Left ventricle myocardium inferior (tissue), 1 donor: ENCODE measurements at regions not wholly inside any gene's neighbourhood (a gene's known extent, or its start where the extent isn't known, plus 50 kb on each side); places are given as distances from the start of the nearest gene placed in this dataset.
"Not testable (repeated sequence)": the region's sequence is repeated elsewhere in the genome, so short reads cannot be mapped to it uniquely, and the experiment has no call there.

Source experiments
- DNase-seq: peaks from one replicate; pipeline ENCODE4 v3.0.0-alpha.2; 2020
- H3K27ac ChIP-seq: fragments of 200-600 bp; replicated peaks from 2 replicates; pipeline ENCODE4 v1.8.0; 2021
- H3K27me3 ChIP-seq: fragments of 200-600 bp; 2 replicates; pipeline ENCODE4 v1.8.0; 2021; ENCODE audit warnings: low read depth
- H3K36me3 ChIP-seq: fragments of 200-600 bp; 2 replicates; pipeline ENCODE4 v1.8.0; 2021
- H3K4me1 ChIP-seq: fragments of 200-600 bp; 2 replicates; pipeline ENCODE4 v1.8.0; 2021
- H3K4me3 ChIP-seq: fragments of 200-600 bp; 2 replicates; pipeline ENCODE4 v1.8.0; 2021; ENCODE audit warnings: mild to moderate bottlenecking, moderate library complexity
- H3K9me3 ChIP-seq: fragments of 200-600 bp; replicated peaks from 2 replicates; pipeline ENCODE4 v1.8.0; 2021
- intact Hi-C: fragments of 100-400 bp; cut with micrococcal nuclease; formaldehyde crosslinking; loops from one replicate; pipeline ENCODE4 v1.11.0; 2022
- TF ChIP-seq, protein P1 (sequence below): fragments of 200-600 bp; IDR thresholded peaks from 2 replicates; pipeline ENCODE4 v1.8.0; 2021; ENCODE audit warnings: antibody characterized with exemption, mild to moderate bottlenecking, borderline replicate concordance
- donor health status: DM: no; HTN: yes; CAD: no; lungs with severe emphysema.

GRCh38 chr10:25105743-25106260 lies 69.0 kb upstream of the GPR158 start:
- TF ChIP-seq, protein P1, sequence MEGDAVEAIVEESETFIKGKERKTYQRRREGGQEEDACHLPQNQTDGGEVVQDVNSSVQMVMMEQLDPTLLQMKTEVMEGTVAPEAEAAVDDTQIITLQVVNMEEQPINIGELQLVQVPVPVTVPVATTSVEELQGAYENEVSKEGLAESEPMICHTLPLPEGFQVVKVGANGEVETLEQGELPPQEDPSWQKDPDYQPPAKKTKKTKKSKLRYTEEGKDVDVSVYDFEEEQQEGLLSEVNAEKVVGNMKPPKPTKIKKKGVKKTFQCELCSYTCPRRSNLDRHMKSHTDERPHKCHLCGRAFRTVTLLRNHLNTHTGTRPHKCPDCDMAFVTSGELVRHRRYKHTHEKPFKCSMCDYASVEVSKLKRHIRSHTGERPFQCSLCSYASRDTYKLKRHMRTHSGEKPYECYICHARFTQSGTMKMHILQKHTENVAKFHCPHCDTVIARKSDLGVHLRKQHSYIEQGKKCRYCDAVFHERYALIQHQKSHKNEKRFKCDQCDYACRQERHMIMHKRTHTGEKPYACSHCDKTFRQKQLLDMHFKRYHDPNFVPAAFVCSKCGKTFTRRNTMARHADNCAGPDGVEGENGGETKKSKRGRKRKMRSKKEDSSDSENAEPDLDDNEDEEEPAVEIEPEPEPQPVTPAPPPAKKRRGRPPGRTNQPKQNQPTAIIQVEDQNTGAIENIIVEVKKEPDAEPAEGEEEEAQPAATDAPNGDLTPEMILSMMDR, result no peak
- no peak overlapping the region for H3K27ac ChIP-seq
- intact Hi-C loops, result no loop called here
- H3K36me3 ChIP-seq, result no peaks in the 10 kb centered on the region
- H3K27me3 ChIP-seq, result peaks cover 7% of the 10 kb centered on the region
- no peaks in the 10 kb centered on the region for H3K9me3 ChIP-seq
- H3K4me1 ChIP-seq, result no peaks in the 10 kb centered on the region
- H3K4me3 ChIP-seq, result no peak overlapping the region
- DNase-seq, result no peak

DNA sequence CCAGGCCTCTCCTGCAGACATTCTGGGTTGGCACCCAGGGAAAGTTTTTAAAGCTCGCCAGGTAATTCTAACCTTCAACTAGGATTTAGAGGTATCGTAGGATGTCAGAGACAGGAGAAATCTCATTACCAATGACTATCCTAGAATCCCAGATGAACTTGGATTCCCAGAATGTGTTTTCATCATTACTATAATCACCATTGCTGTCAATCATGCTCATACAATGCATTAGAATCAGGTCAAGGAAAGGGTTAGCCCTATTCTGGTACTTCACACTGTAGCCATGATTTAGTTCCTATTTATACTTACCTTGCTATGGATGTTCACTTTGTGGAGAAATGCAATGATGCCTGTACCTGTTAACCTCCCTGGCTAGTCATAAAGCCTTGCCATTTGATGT lies 67.0 kb upstream of the GPR158 start:
- Histone ChIP-seq H3K4me1 (no peaks in the 10 kb centered on the region), H3K36me3 (no peaks in the 10 kb centered on the region), H3K27me3 (peaks cover 7% of the 10 kb centered on the region), H3K9me3 (no peaks in the 10 kb centered on the region), H3K27ac (no peak overlapping the region), H3K4me3 (no peak overlapping the region)
- intact Hi-C loops, result no loop called here
- no peak for DNase-seq
- TF ChIP-seq, protein P1, result no peak

GRCh38 chr10:25109896-25110295 lies 64.9 kb upstream of the GPR158 start:
- H3K4me3 ChIP-seq, H3K36me3 ChIP-seq, H3K9me3 ChIP-seq, DNase-seq, H3K27ac ChIP-seq, intact Hi-C loops, H3K4me1 ChIP-seq: not testable (repeated sequence)
- peaks cover 12% of the 10 kb centered on the region for H3K27me3 ChIP-seq

- Histone ChIP-seq H3K27ac (no peak overlapping the region), H3K27me3 (peaks cover 18% of the 10 kb centered on the region), H3K4me1 (peaks cover 5% of the 10 kb centered on the region), H3K36me3 (no peaks in the 10 kb centered on the region), H3K9me3 (no peaks in the 10 kb centered on the region), H3K4me3 (no peak overlapping the region)
- DNase-seq, result no peak
- TF ChIP-seq, protein P1, result no peak
- intact Hi-C loops, result no loop called here
Measured at GRCh38 chr10:25112016-25112415, 62.8 kb upstream of the GPR158 start.

DNA sequence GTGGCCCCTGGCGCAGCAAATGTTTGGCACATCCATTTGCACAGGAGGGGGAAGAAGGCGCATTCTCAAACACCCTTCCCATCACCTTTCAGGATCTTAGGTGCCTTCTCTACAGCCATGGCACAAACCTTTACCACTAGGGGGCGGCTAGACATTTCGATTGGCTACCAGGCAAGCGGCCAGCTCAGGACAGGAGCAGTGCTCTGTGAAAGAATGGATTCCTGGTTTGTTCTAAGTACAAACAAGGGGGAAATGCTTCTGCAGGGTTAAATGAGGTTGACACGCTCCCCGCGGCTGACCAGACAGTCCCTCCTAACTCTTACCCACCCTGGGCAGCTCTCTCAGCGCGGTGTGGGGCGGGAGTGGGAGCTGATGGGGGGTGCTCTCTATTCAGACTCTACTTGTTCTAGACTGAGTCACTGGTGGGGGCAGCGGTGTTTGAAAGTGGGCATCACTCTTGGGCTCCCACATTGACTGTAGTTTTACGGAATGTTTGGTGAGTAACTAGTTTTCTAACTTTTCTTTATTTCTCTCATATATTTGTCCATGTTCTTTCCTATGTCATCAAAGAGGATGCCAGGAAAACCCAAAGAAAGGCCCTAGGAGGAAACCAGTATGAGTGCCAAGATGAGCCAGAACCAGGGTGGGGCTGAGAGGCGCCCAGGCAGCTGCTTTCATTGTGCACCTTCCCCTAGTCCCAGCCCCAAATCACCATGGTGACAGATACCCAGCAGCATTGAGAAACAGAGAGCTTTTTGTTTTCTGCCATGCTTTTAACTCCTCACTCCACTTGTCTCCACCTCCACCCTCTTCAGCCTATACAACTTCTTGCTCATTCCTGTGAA lies 61.4 kb upstream of the GPR158 start:
- DNase-seq, result peak; percentile 61
- Histone ChIP-seq H3K9me3 (no peaks in the 10 kb centered on the region), H3K27me3 (peaks cover 32% of the 10 kb centered on the region), H3K4me3 (no peak overlapping the region), H3K4me1 (peaks cover 5% of the 10 kb centered on the region), H3K36me3 (no peaks in the 10 kb centered on the region), H3K27ac (no peak overlapping the region)
- intact Hi-C loops, result no loop called here
- TF ChIP-seq, protein P1, result peak; percentile 79

DNA sequence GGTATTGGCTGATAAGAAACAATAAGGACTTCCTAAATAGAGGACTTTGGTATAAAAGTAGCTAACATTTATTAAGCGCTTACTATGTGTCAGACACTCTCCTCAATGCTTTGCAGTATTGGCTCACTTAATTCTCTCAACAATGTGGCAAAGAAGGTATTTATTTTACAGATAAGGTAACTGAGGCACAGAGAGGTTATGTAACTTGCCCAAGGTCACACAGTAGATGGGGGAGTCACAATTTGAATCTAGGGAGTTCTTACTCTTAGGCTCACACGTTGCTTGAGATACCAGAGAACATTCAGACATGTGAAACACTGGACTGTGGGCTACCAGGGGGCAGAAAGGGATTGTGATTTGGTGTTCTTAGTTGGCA lies 60.8 kb upstream of the GPR158 start:
- intact Hi-C loops, result no loop called here
- Histone ChIP-seq H3K27ac (no peak overlapping the region), H3K27me3 (peaks cover 35% of the 10 kb centered on the region), H3K9me3 (no peaks in the 10 kb centered on the region), H3K4me1 (peaks cover 5% of the 10 kb centered on the region), H3K4me3 (no peak overlapping the region), H3K36me3 (no peaks in the 10 kb centered on the region)
- TF ChIP-seq, protein P1, result no peak
- DNase-seq, result no peak
